ENCODE measurements at regions not wholly inside any gene's neighbourhood (a gene's known extent, or its start where the extent isn't known, plus 50 kb on each side); places are given as distances from the start of the nearest gene placed in this dataset.

DNA sequence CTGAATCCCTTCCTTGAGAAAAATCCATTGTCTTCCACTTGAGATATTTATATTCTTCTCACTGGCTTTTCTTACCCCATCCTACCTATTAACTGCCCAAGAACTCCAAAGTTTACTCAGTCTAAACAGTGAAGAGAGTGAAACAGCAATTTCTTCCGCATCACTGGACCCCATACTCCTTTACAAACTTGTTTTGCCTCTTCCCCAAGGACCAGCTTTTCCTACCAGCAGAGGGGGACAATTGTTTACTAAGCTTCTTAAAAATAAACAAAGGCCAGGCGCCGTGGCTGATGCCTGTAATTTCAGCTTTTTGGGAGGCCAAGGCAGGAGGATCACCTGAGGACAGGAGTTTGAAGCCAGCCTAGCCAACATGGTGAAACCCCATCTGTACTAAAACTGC lies 52.0 kb downstream of the LRATD1 start:
- no peak for DNase-seq
- ATAC-seq = no peak
- intact Hi-C loops (cut with micrococcal nuclease) = no loop called here

GRCh38 chr2:14690926-14691325 lies 58.4 kb downstream of the LRATD1 start:
- DNase-seq = no peak
- ATAC-seq = no peak
- intact Hi-C loops (cut with micrococcal nuclease) = no loop called here

DNA sequence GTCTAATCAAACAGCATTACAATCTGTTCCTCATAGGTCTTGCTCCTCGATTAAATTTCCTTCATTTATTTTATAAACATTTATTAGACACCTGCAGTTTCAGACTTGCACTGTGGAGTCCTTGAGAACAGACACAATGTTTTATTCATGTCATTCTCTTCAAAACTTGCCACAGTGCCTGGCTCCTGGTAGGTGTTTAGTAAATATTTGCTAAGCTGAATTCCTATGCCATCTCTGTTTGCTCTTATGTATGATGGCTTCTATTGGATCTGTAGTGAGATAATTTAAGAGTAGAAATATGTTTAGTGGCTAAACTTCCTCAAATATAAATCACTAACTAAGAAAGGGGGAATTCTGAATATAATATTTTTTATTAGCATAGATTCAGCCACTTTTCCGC lies 61.4 kb downstream of the LRATD1 start:
- intact Hi-C loops (cut with micrococcal nuclease) = no loop called here
- no peak for DNase-seq
- no peak for ATAC-seq

DNA sequence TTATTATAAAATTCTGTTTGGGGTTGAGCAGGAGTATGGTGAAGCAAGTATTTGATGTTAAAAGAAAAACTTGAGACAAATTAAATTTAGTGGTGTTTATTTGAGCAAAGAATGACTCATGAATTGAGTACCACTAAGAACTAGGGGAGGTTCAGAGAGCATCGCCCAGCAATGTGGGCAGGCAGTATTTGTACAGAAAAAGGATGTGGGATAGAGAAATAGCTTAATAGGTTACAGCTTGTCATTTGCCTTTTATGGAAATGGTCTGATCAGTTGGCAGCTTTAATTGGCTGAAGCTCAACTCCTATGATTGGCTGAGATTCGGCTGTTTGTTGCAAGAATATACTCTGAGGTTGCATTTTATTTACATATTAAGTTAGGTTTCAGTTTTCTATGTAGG lies 68.2 kb downstream of the LRATD1 start:
- ATAC-seq = no peak
- intact Hi-C loops (cut with micrococcal nuclease) = no loop called here
- DNase-seq = no peak

- intact Hi-C loops (cut with micrococcal nuclease) = no loop called here
- no peak for ATAC-seq
- DNase-seq = no peak
Observed at GRCh38 chr2:14702258-14702657, 69.7 kb downstream of the LRATD1 start.

DNA sequence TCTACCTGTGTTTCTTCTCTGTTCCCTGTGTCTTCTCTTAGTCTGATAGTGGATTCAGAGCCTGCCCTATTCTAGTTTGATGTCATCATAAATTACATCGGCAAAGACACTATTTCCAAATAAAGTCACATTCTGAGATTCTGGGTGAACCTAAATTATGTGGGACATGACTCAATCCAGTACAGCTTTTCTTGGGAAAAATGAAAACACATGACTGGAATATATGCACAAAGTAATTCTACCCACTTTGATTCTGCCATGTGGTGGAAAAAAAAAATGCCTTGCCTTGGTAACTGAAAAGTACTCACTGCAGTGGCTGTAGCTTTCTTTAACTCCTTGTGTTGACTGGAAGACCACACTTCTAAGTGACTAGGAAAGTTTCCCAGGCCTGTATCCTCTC lies 73.7 kb downstream of the LRATD1 start:
- intact Hi-C loops (cut with micrococcal nuclease) = no loop called here
- no peak for ATAC-seq

DNA sequence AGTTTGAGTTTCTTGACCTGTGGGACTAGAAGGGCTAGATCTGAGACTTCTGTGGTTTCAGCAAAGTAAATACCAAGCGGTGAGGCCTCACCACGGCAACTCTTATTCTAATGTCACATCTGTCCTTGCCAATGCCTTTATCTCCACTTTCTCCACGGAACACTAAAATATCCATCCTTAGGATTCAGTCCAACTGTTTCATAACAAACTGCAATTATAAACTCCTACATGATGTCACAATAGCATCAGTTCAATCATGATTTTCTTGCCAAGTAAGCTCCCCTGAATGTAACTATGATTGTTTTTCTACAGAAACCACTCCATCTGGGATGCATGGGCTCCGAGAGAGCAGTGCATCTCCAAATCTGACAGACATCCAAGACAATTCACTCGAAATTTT lies 79.6 kb downstream of the LRATD1 start:
- ATAC-seq (no peak), DNase-seq (no peak)
- intact Hi-C loops (cut with micrococcal nuclease) = no loop called here

More for the DNA sequence above, 73.7 kb downstream of the LRATD1 start:
- no peak for DNase-seq

DNA sequence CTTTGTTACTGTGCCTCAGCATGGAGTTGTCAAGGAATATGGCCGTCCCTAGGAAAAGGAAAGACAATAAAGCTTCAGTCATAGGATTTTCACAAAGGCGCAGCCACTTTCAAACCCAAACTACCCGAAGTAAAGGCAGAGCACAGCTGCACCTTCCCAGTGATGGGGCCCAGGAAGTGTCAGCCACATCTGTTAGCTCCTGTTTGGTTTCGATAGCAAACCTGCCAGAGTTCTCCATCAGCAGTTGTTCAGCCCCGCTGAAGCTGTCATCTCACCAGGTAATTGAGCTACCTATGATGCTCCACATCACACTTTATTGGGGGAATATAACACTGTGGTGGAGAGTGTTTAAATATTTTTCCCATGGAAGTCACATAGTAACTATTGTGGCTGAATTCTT lies 80.7 kb downstream of the LRATD1 start:
- intact Hi-C loops (cut with micrococcal nuclease) = no loop called here
- DNase-seq = no peak
- no peak for ATAC-seq

DNA sequence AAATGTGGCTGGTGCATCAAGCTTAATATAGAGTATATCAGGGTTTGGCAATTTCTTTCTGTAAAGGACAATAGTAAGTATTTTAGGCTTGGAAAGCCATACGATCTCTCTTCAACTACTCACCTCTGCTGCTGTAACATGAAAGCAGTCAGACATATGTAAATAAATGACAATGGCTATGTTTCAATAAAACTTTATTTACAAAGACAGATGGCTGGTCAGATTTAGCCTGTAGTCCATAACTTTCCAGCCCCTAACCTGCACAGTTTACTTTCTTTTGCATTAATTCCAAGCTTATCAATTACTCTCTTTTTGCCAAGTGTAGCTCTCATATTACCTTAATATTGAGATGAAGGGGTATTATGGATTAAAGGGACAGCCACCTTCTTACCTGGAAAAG lies 83.1 kb downstream of the LRATD1 start:
- intact Hi-C loops (cut with micrococcal nuclease) = no loop called here
- DNase-seq (no peak), ATAC-seq (no peak)

GRCh38 chr2:14716319-14716718 lies 83.8 kb downstream of the LRATD1 start:
- intact Hi-C loops (cut with micrococcal nuclease) = no loop called here
- ATAC-seq (no peak), DNase-seq (no peak)

DNA sequence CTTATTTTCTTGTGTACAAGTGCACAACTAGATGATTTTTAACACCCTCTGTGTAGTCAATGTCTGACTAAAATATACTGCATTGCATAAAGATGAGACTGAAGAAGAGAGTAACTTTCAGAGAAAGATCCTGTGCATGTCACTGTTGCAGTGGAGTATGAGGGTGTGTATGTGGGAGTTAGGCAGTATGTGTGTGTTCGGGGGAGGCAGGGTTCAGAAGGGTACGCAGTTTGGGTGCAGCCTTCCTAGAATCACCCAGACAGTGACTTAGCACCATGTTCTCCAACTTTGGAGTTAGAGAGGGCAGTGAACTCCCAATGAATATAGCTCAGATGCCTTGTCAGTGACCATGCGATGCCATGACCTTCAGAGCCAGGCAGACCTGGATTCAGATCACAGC lies 84.6 kb downstream of the LRATD1 start:
- intact Hi-C loops (cut with micrococcal nuclease) = no loop called here
- no peak for ATAC-seq
- DNase-seq = no peak

DNA sequence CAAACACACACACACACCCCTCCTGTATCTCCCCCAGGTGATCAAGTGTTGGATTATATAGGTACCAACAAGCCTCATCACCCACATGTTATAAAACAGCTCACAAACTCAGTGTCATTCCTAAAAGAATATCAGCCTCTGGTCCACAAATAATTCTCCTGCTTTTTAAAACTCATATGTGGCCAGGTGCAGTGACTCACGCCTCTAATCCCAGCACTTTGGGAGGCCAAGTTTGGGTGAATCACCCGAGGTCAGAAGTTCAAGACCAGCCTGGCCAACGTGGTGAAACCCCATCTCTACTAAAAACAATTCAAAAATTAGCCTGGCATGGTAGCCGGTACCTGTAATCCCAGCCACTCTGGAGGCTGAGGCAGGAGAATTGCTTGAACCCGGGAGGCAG lies 87.8 kb downstream of the LRATD1 start:
- intact Hi-C loops (cut with micrococcal nuclease) = no loop called here
- no peak for DNase-seq
- no peak for ATAC-seq

GRCh38 chr2:14720739-14721138 lies 88.2 kb downstream of the LRATD1 start:
- no peak for DNase-seq
- ATAC-seq = no peak
- intact Hi-C loops (cut with micrococcal nuclease) = no loop called here

DNA sequence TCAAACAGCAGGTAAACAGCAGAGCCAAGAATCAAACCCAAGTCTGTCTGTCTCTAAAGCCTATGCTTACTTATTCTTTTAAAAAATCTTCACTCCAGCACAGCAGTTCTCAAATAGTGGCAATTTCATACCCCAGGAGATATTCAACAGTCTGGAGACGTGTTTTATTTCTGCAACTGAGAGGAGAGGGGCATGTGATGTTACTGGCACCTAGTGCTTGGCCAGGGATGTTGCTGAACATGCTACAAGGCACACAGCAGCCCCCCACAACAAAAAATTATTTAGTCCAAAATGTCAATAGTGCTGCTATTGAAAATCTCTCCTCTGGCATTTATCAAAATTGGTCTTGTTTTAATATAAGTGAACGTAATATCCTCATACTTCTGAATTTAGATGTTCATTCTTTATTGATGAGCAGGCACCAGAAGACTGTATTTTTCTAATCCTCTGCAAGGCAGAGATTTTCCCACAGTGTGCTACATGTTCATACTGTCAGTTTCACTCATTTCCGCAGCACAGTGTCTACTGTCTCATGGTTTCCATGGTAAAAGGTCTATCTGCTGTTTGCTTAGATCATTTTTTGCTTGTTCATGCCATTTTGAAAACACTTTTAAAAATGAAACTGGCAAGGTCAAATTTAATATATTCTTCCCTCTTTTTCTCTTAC lies 90.5 kb downstream of the LRATD1 start:
- DNase-seq (no peak), ATAC-seq (no peak)
- intact Hi-C loops (cut with micrococcal nuclease) = no loop called here

DNA sequence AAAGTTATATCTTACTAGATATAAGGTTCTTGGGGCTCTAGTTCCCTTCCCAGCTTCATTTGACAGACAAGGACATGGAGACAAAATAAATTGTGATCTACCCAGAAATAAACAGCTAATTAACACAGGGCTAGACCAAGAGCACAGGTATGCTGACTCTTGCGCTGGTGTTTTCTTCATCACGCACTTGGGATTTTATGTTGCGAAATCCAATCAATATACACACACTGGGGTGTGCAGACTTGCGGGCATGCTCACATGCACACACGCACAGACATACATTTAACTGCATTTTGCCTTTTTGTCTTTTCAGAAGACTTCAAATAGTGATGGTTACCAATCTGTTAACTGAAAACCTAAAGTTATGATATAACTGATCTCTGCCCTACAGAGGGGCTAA lies 91.2 kb downstream of the LRATD1 start:
- intact Hi-C loops (cut with micrococcal nuclease) = no loop called here
- ATAC-seq = no peak
- no peak for DNase-seq

GRCh38 chr2:14735696-14736095 lies 103.2 kb downstream of the LRATD1 start:
- ATAC-seq = no peak
- intact Hi-C loops (cut with micrococcal nuclease) = no loop called here
- DNase-seq = no peak

DNA sequence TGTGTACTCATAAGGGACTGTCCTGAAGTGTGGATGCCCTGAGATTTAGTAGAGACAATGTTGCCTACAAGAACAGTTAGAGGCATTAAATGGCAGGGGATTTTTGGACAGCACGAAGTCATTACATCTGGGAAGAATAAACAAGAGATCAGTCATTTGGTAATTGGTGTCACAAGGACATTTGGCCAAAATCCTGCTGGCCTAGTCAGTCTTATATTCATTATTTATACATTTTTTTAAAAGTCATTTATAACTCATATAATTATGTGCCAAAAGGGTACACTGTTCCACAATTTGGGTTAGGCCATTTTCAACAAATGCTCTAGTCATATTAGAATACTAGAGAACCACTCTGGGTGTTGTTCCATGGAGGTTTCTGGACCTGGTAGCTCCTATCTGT lies 104.7 kb downstream of the LRATD1 start:
- no peak for ATAC-seq
- intact Hi-C loops (cut with micrococcal nuclease) = no loop called here
- DNase-seq = no peak

DNA sequence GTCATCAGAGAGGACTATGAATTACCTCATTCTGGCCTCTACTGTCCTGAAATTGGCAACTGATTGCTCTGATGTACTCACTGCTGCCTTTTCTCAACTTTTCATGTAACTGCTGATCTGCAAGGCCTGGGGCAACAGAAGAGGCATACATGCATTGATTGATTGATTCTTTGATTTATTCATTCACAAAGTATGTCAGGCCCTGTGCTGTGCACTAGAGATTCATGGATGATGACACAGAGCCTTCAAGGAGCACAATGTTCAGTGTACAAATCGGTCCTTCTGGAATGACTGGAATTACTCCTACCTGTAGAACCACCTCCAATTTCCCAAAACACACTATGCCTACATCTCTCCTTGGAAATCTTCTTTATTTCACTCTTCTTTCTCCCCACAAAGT lies 111.3 kb downstream of the LRATD1 start:
- intact Hi-C loops (cut with micrococcal nuclease) = no loop called here
- no peak for ATAC-seq
- no peak for DNase-seq

GRCh38 chr2:14745288-14746076 lies 113.0 kb downstream of the LRATD1 start:
- intact Hi-C loops (cut with micrococcal nuclease) = no loop called here
- no peak for ATAC-seq
- no peak for DNase-seq

DNA sequence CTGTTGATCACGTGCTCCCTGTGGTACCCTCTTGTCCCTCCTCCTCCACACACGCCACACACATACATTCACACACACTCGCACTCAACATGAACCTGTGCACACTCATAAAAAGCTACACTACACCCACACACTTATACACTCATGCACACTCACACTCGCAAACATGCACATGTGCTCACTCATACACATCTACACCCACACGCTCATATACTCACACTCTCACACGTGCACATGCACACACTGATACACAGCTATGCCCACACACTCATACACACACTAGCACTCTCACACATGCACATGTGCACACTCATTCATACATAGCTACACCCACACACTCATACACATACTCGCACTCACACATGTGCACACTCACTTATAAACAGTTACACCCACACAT lies 113.6 kb downstream of the LRATD1 start:
- intact Hi-C loops (cut with micrococcal nuclease) = no loop called here
- DNase-seq = no peak
- no peak for ATAC-seq

DNA sequence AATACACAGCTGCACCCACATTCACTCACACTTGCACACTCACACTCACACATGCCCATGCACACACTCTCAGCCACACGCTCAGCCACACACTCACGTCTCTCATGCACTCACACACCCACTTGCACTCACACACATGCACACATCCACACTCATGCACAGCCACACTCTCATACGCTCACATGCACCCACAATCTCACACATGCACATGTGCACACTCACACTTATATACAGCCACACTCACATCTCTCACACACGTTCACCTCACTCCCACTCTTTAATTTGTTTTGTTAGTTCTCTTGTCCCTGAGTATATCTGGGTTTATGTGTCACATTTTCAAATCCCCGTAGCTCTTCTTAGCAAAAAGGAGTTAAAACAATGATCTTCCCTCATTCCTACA lies 114.9 kb downstream of the LRATD1 start:
- DNase-seq = no peak
- no peak for ATAC-seq
- intact Hi-C loops (cut with micrococcal nuclease) = no loop called here
